ENCODE measurements at regions not wholly inside any gene's neighbourhood (a gene's known extent, or its start where the extent isn't known, plus 50 kb on each side); places are given as distances from the start of the nearest gene placed in this dataset.

DNA sequence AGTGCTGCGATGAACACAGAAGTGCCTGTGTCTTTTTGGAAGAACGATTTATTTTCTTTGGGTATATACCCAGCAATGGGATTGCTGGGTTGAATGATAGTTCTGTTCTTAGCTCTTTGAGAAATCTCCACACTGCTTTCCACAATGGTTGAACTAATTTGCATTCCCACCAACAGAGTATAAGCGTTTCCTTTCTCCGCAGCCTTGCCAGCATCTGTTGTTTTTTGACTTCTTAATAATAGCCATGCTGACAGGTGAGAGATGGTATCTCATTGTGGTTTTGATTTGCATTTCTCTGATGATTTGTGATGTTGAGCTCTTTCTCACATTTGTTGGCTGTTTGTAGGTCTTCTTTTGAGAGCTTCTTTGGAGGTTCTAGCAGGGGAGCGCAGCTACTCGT, 134.6 kb downstream of the TENT4A start:
- H3K36me3 ChIP-seq (ENCODE audit: control insufficient read depth in 4 of 4, insufficient read depth in 3 of 4, low read depth in 1 of 4, low read length in 3 of 4), result no peaks in the 10 kb centered on the region
- no peak overlapping the region for H3K9ac ChIP-seq (ENCODE audit: low read depth in 1 of 2, low read length in 2 of 2)
- WGBS, result 85% methylated on average over 6 of the region's 6 CpGs
- peaks cover 5 to 20% (median 8%) of the 10 kb centered on the region in 4 donors for H3K9me3 ChIP-seq (ENCODE audit: control insufficient read depth in 4 of 4, low read length in 3 of 4)
- H3K27ac ChIP-seq (ENCODE audit: low read depth in 1 of 2, low read length in 2 of 2), result no peak overlapping the region
- H3K4me3 ChIP-seq (ENCODE audit: low read depth in 1 of 3, low read length in 3 of 3), result no peak overlapping the region
- no peaks in the 10 kb centered on the region for H3K27me3 ChIP-seq (ENCODE audit: control insufficient read depth in 4 of 4, insufficient read depth in 4 of 4, low read length in 3 of 4)
- H3K4me1 ChIP-seq (ENCODE audit: control insufficient read depth in 4 of 4, insufficient read depth in 4 of 4, low read length in 3 of 4), result no peaks in the 10 kb centered on the region
- no peak for DNase-seq (ENCODE audit: low spot score)
- TF ChIP-seq NR2F2 (IDR thresholded peaks at IDR 0.05), result no peak
- TF ChIP-seq TAF1 (conservative IDR thresholded peaks at IDR 0.05), result no peak

GRCh38 chr5:6849316-6850105, 136.3 kb downstream of the TENT4A start:
- WGBS, result 70% methylated on average over 8 of the region's 8 CpGs

DNA sequence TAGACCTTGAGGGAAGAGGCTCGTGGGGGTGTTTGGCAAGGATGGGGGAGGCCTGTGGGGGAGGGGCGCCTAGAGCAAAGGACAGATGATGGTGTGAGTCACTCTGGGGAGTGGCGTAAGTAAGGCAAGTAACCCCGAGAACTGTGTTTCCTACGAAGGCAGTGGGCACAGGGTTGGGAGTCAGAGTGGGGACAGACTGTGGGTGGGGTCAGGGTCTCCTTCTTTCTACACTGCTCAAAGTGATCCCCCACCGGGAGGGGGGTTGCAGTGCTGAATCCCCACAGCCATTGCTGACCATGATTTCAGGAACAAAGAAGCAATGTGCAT, 136.8 kb downstream of the TENT4A start:
- no peak for DNase-seq (ENCODE audit: low spot score)
- Histone ChIP-seq H3K4me3 (ENCODE audit: low read depth in 1 of 3, low read length in 3 of 3) (no peak overlapping the region), H3K27ac (ENCODE audit: low read depth in 1 of 2, low read length in 2 of 2) (no peak overlapping the region), H3K36me3 (ENCODE audit: control insufficient read depth in 4 of 4, insufficient read depth in 3 of 4, low read depth in 1 of 4, low read length in 3 of 4) (no peaks in the 10 kb centered on the region), H3K9ac (ENCODE audit: low read depth in 1 of 2, low read length in 2 of 2) (no peak overlapping the region), H3K9me3 (ENCODE audit: control insufficient read depth in 4 of 4, low read length in 3 of 4) (peaks cover 7 to 22% (median 9%) of the 10 kb centered on the region in 4 donors), H3K27me3 (ENCODE audit: control insufficient read depth in 4 of 4, insufficient read depth in 4 of 4, low read length in 3 of 4) (no peaks in the 10 kb centered on the region), H3K4me1 (ENCODE audit: control insufficient read depth in 4 of 4, insufficient read depth in 4 of 4, low read length in 3 of 4) (no peaks in the 10 kb centered on the region)
- TF ChIP-seq GABPA (IDR thresholded peaks at IDR 0.05 in 1 of 2, conservative IDR thresholded peaks at IDR 0.05 in 1 of 2), result no peak
- no peak for TF ChIP-seq MAX (IDR thresholded peaks at IDR 0.05)
- TF ChIP-seq ZBTB33 (IDR thresholded peaks at IDR 0.05), result no peak
- TF ChIP-seq NR2F2 (IDR thresholded peaks at IDR 0.05), result no peak
- no peak for TF ChIP-seq SP1 (IDR thresholded peaks at IDR 0.05)
- no peak for TF ChIP-seq FOXA2 (IDR thresholded peaks at IDR 0.05)
- TF ChIP-seq JUND (IDR thresholded peaks at IDR 0.05), result no peak
- TF ChIP-seq HNF4A (conservative IDR thresholded peaks at IDR 0.05), result no peak
- no peak for TF ChIP-seq RAD21 (IDR thresholded peaks at IDR 0.05)
- TF ChIP-seq HNF4G (IDR thresholded peaks at IDR 0.05), result no peak
- TF ChIP-seq YY1 (IDR thresholded peaks at IDR 0.05), result no peak
- TF ChIP-seq, protein P1, sequence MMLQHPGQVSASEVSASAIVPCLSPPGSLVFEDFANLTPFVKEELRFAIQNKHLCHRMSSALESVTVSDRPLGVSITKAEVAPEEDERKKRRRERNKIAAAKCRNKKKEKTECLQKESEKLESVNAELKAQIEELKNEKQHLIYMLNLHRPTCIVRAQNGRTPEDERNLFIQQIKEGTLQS (IDR thresholded peaks at IDR 0.05), result no peak
- no peak for TF ChIP-seq TAF1 (conservative IDR thresholded peaks at IDR 0.05)
- no peak for TF ChIP-seq REST (IDR thresholded peaks at IDR 0.05)
- TF ChIP-seq EGR1 (IDR thresholded peaks at IDR 0.05; ENCODE audit: low read depth in 2 of 2), result no peak
- TF ChIP-seq RXRA (IDR thresholded peaks at IDR 0.05), result no peak
- TF ChIP-seq FOXA1 (IDR thresholded peaks at IDR 0.05), result no peak
- TF ChIP-seq, protein P2, sequence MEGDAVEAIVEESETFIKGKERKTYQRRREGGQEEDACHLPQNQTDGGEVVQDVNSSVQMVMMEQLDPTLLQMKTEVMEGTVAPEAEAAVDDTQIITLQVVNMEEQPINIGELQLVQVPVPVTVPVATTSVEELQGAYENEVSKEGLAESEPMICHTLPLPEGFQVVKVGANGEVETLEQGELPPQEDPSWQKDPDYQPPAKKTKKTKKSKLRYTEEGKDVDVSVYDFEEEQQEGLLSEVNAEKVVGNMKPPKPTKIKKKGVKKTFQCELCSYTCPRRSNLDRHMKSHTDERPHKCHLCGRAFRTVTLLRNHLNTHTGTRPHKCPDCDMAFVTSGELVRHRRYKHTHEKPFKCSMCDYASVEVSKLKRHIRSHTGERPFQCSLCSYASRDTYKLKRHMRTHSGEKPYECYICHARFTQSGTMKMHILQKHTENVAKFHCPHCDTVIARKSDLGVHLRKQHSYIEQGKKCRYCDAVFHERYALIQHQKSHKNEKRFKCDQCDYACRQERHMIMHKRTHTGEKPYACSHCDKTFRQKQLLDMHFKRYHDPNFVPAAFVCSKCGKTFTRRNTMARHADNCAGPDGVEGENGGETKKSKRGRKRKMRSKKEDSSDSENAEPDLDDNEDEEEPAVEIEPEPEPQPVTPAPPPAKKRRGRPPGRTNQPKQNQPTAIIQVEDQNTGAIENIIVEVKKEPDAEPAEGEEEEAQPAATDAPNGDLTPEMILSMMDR (IDR thresholded peaks at IDR 0.05; ENCODE audit: low read depth, low read length, missing input control), result no peak
- 75% methylated on average over 6 of the region's 6 CpGs for WGBS

More at GRCh38 chr5:6849316-6850105, 136.3 kb downstream of the TENT4A start:
- no peak for TF ChIP-seq MAX (IDR thresholded peaks at IDR 0.05)
- no peak for TF ChIP-seq FOXA1 (IDR thresholded peaks at IDR 0.05)
- no peak for TF ChIP-seq YY1 (IDR thresholded peaks at IDR 0.05)
- no peak for TF ChIP-seq NR2F2 (IDR thresholded peaks at IDR 0.05)
- TF ChIP-seq RXRA (IDR thresholded peaks at IDR 0.05), result no peak
- TF ChIP-seq RAD21 (IDR thresholded peaks at IDR 0.05), result no peak
- TF ChIP-seq JUND (IDR thresholded peaks at IDR 0.05), result no peak
- DNase-seq (ENCODE audit: low spot score), result no peak
- no peak overlapping the region for H3K9ac ChIP-seq (ENCODE audit: low read depth in 1 of 2, low read length in 2 of 2)
- H3K9me3 ChIP-seq (ENCODE audit: control insufficient read depth in 4 of 4, low read length in 3 of 4), result peaks cover 7 to 22% (median 9%) of the 10 kb centered on the region in 4 donors
- no peak overlapping the region for H3K27ac ChIP-seq (ENCODE audit: low read depth in 1 of 2, low read length in 2 of 2)
- no peaks in the 10 kb centered on the region for H3K36me3 ChIP-seq (ENCODE audit: control insufficient read depth in 4 of 4, insufficient read depth in 3 of 4, low read depth in 1 of 4, low read length in 3 of 4)
- H3K27me3 ChIP-seq (ENCODE audit: control insufficient read depth in 4 of 4, insufficient read depth in 4 of 4, low read length in 3 of 4), result no peaks in the 10 kb centered on the region
- no peaks in the 10 kb centered on the region for H3K4me1 ChIP-seq (ENCODE audit: control insufficient read depth in 4 of 4, insufficient read depth in 4 of 4, low read length in 3 of 4)
- no peak overlapping the region for H3K4me3 ChIP-seq (ENCODE audit: low read depth in 1 of 3, low read length in 3 of 3)

All from liver (tissue), 8 donors.